KMS-11 (cell line): ENCODE measurements at regions not wholly inside any gene's neighbourhood (a gene's known extent, or its start where the extent isn't known, plus 50 kb on each side); places are given as distances from the start of the nearest gene placed in this dataset.
A peak's percentile ranks its signal among the peaks of the same experiment; 100 is the strongest.
"Not testable (repeated sequence)": the region's sequence is repeated elsewhere in the genome, so short reads cannot be mapped to it uniquely, and the experiment has no call there.

Experiments used
- H2AFZ ChIP-seq: fragments of 200-600 bp; sonication (generic); 2 replicates; pipeline ENCODE4 v1.6.1; 2016; ENCODE audit warnings: antibody characterized with exemption, mixed run types, low read depth
- H3K27ac ChIP-seq: fragments of 200-600 bp; sonication (generic); 2 replicates; pipeline ENCODE4 v1.6.1; 2016; ENCODE audit warnings: mild to moderate bottlenecking, mixed run types
- H3K27me3 ChIP-seq: fragments of 200-600 bp; sonication (generic); 2 replicates; pipeline ENCODE4 v1.6.1; 2017; ENCODE audit warnings: mild to moderate bottlenecking, low read depth, mixed run types, moderate library complexity; ENCODE audit not compliant: insufficient read depth
- H3K36me3 ChIP-seq: fragments of 200-600 bp; sonication (generic); 2 replicates; pipeline ENCODE4 v1.6.1; 2017; ENCODE audit warnings: mild to moderate bottlenecking, mixed run types; ENCODE audit not compliant: insufficient read depth
- H3K4me1 ChIP-seq: fragments of 200-600 bp; sonication (generic); 2 replicates; pipeline ENCODE4 v1.6.1; 2016; ENCODE audit warnings: mild to moderate bottlenecking, low read depth, mixed run types; ENCODE audit not compliant: poor library complexity, severe bottlenecking
- H3K4me2 ChIP-seq: fragments of 200-600 bp; sonication (generic); 2 replicates; pipeline ENCODE4 v1.7.0; 2016; ENCODE audit warnings: mild to moderate bottlenecking, mixed run types
- H3K4me3 ChIP-seq: fragments of 200-600 bp; sonication (generic); IDR thresholded peaks from 2 replicates; pipeline ENCODE4 v1.6.1; 2017; ENCODE audit warnings: low read depth, low read length, mixed read lengths; ENCODE audit not compliant: insufficient read depth
- H3K79me2 ChIP-seq: fragments of 200-600 bp; sonication (generic); 2 replicates; pipeline ENCODE4 v1.6.1; 2016; ENCODE audit warnings: low read depth, mixed run types; ENCODE audit not compliant: insufficient read depth
- H3K9ac ChIP-seq: fragments of 200-600 bp; sonication (generic); 2 replicates; pipeline ENCODE4 v1.6.1; 2016; ENCODE audit warnings: mild to moderate bottlenecking, mixed run types
- H4K20me1 ChIP-seq: fragments of 200-600 bp; sonication (generic); 2 replicates; pipeline ENCODE4 v1.6.1; 2016; ENCODE audit warnings: mild to moderate bottlenecking, mixed run types; ENCODE audit not compliant: insufficient read depth
- TF ChIP-seq, protein P1 (sequence below): fragments of 200-600 bp; sonication (generic); conservative IDR thresholded peaks from 2 replicates; pipeline ENCODE4 v1.6.1; 2017; ENCODE audit warnings: low read depth, mild to moderate bottlenecking, antibody characterized with exemption, low read length, moderate library complexity, mixed read lengths

DNA sequence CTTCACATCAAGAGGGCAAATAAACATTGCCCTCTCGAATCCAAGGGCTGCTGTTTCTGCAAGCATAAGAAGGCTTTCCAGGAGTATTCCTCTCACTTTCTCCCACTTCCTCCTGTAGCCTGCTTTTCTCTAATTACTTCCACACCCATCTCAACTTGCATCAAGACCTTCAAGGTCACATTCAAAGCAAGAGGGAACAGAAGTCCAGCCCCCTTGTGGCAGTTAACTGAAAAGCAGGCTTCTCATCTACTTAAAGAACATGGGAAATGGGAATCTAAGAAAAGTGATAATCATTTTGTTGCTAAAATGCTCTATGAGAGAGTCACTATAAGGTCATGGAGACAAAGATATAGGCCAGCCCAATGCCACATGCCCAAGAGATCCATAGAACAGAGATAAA lies 874.4 kb downstream of the KCNT2 start:
- Histone ChIP-seq H3K9ac (no peak overlapping the region), H3K4me3 (no peak overlapping the region), H3K27ac (no peak overlapping the region), H3K27me3 (no peaks in the 10 kb centered on the region), H3K79me2 (no peaks in the 10 kb centered on the region), H2AFZ (no peak overlapping the region), H3K4me1 (no peaks in the 10 kb centered on the region), H4K20me1 (no peaks in the 10 kb centered on the region), H3K36me3 (no peaks in the 10 kb centered on the region), H3K4me2 (no peak overlapping the region)
- TF ChIP-seq, protein P1, sequence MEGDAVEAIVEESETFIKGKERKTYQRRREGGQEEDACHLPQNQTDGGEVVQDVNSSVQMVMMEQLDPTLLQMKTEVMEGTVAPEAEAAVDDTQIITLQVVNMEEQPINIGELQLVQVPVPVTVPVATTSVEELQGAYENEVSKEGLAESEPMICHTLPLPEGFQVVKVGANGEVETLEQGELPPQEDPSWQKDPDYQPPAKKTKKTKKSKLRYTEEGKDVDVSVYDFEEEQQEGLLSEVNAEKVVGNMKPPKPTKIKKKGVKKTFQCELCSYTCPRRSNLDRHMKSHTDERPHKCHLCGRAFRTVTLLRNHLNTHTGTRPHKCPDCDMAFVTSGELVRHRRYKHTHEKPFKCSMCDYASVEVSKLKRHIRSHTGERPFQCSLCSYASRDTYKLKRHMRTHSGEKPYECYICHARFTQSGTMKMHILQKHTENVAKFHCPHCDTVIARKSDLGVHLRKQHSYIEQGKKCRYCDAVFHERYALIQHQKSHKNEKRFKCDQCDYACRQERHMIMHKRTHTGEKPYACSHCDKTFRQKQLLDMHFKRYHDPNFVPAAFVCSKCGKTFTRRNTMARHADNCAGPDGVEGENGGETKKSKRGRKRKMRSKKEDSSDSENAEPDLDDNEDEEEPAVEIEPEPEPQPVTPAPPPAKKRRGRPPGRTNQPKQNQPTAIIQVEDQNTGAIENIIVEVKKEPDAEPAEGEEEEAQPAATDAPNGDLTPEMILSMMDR: peak; percentile 77

DNA sequence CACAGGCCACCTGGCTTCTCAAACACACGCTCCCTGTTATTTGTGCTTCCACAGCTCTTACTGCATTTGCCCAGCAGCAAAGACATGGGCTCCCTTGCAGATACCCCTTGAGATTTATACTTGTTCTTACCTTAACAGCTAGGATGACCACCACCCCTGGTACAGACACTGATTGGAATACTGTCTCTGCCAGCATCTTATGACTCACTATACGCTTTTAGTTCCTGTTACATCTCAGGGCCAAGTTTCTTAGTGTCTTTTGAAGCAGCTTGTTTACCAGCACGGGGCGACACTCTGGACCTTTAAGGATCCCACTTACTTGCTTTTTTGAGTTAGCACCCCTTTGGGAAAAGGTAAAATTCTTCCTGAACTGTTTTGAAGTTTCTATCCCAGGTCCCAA lies 874.8 kb downstream of the KCNT2 start:
- H3K27ac ChIP-seq: no peak overlapping the region
- no peak overlapping the region for H3K9ac ChIP-seq
- H3K4me3 ChIP-seq: no peak overlapping the region
- no peak overlapping the region for H2AFZ ChIP-seq
- H3K79me2 ChIP-seq: no peaks in the 10 kb centered on the region
- no peaks in the 10 kb centered on the region for H3K27me3 ChIP-seq
- no peak overlapping the region for H3K4me2 ChIP-seq
- no peaks in the 10 kb centered on the region for H4K20me1 ChIP-seq
- TF ChIP-seq, protein P1: no peak
- H3K36me3 ChIP-seq: no peaks in the 10 kb centered on the region
- H3K4me1 ChIP-seq: no peaks in the 10 kb centered on the region

DNA sequence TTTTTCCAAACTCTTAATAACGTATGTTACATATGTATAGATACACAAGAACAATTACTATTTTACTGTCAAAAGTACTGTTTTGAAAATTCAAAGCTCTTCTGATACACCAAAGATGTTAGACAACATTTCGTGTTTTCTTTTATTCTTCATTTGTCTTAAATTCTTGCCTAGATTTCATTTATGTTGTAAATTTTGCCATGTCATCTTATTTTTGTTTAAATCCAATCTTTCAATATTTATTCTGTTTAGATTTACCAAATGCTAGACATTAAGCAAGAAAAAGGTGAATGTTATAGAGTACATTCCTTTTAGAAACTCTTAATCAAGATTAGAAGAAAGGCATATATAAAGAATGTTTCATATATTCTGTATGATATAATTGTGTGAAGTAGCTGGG lies 876.9 kb downstream of the KCNT2 start:
- Histone ChIP-seq H3K36me3 (no peaks in the 10 kb centered on the region), H2AFZ (no peak overlapping the region), H3K79me2 (no peaks in the 10 kb centered on the region), H3K27me3 (no peaks in the 10 kb centered on the region), H3K4me3 (no peak overlapping the region), H3K4me1 (no peaks in the 10 kb centered on the region), H3K9ac (no peak overlapping the region), H4K20me1 (no peaks in the 10 kb centered on the region), H3K4me2 (no peak overlapping the region), H3K27ac (no peak overlapping the region)
- TF ChIP-seq, protein P1: no peak

DNA sequence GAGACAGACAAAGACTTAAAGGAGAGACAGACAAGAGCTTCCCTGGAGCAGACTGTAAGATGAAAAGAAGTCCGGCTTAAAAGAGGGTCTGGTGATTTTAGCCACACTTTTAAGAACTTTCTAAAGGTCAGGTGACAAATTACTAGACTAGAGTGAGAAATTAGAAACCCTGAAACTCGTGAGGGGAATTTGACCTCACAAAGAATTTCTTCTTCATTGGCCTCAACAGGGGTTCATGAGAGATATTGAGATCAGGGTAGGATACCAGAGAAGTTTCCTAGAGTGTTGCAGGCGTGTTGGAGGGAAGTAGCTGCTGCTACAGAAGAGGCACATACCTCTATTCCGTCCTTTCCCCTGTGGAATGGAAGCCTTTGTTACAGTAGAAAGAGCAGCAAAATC lies 884.4 kb downstream of the KCNT2 start:
- Histone ChIP-seq H3K36me3 (no peaks in the 10 kb centered on the region), H3K27me3 (no peaks in the 10 kb centered on the region), H2AFZ (no peak overlapping the region; the same call in 1 of the 2 replicates), H4K20me1 (no peaks in the 10 kb centered on the region), H3K4me2 (no peak overlapping the region), H3K4me3 (no peak overlapping the region), H3K79me2 (no peaks in the 10 kb centered on the region), H3K27ac (no peak overlapping the region), H3K4me1 (no peaks in the 10 kb centered on the region), H3K9ac (no peak overlapping the region)
- TF ChIP-seq, protein P1: no peak

DNA sequence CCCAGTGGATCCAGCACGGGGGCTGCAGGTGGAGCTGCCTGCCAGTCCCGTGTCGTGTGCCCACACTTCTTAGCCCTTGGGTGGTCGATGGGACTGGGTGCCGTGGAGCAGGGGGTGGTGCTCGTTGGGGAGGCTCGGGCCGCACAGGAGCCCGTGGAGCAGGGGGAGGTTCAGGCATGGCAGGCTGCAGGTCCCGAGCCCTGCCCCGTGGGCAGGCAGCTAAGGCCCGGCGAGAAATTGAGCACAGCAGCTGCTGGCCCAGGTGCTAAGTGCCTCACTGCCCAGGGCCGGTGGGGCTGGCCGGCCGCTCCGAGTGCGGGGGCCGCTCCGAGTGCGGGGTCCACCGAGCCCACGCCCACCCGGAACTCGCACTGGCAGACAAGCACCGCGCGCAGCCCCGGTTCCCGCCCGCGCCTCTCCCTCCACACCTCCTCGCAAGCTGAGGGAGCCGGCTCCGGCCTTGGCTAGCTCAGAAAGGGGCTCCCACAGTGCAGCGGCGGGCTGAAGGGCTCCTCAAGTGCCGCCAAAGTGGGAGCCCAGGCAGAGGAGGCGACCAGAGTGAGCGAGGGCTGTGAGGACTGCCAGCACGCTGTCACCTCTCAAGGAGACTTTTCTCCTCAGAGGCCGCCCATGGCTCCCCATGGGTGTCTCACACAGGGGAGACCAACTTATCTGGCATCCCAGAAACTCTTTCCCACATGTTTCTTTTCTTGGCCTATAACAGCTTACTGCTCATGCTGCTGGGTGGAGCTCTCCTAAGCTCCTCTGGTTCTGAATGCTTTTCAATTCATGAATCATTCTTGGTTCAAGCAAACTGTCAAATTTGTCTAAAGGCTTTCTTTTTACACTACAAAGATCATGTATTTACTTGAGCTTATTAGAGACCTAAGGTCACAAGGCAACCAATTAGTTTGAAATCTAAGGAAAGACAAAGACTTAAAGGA lies 885.1 kb downstream of the KCNT2 start:
- not testable (repeated sequence) for H4K20me1 ChIP-seq, H3K36me3 ChIP-seq, H2AFZ ChIP-seq, H3K4me2 ChIP-seq, H3K27me3 ChIP-seq, H3K4me1 ChIP-seq, H3K79me2 ChIP-seq, H3K4me3 ChIP-seq, H3K9ac ChIP-seq, H3K27ac ChIP-seq

DNA sequence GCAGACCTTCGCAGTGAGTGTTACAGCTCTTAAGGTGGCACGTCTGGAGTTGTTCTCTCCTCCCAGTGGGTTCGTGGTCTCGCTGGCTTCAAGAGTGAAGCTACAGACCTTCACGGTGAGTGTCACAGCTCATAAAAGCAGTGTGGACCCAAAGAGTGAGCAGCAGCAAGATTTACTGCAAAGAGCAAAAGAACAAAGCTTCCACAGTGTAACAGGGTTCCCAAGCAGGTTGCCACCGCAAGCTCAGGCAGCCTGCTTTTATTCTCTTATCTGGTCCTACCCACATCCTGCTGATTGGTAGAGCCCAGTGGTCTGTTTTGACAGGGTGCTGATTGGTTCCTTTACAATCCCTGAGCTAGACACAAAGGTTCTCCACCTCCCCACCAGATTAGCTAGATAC lies 886.1 kb downstream of the KCNT2 start:
- H2AFZ ChIP-seq, H3K4me2 ChIP-seq, H3K36me3 ChIP-seq, H3K27ac ChIP-seq, H3K79me2 ChIP-seq, H4K20me1 ChIP-seq, H3K4me3 ChIP-seq, H3K4me1 ChIP-seq, H3K27me3 ChIP-seq, H3K9ac ChIP-seq: not testable (repeated sequence)
